K562 (cell line): ENCODE measurements at regions not wholly inside any gene's neighbourhood (a gene's known extent, or its start where the extent isn't known, plus 50 kb on each side); places are given as distances from the start of the nearest gene placed in this dataset.

Source experiments
- ATAC-seq: fragments of 200-7000 bp; cut with Tn5 transposase; 3 replicates; pipeline ENCODE4 v1.9.1; 2020; ENCODE audit warnings: moderate library complexity
- BruUV-seq: library from RNA; stranded (reverse); fragments of 400-500 nt; replicated peaks from 2 replicates; lab custom pipeline; 2021; lab: Mats Ljungman, UMichigan
- CTCF ChIA-PET: fragments of 300-600 bp; formaldehyde crosslinking; extraction: SDS; loops from one replicate; lab custom pipeline; 2021; ENCODE audit warnings: low intra/inter-chr PET ratio; lab: Yijun Ruan, JAX
- POLR2A ChIA-PET: fragments of 300-600, 350-650 bp; sonication (Branson Sonifier 250); formaldehyde crosslinking; extraction: SDS; loops from one replicate; lab custom pipeline; 2021; ENCODE audit warnings: antibody characterized with exemption, inconsistent platforms; lab: Yijun Ruan, JAX
- DNase-seq, 4 experiments: peaks; one replicate each; pipeline versions ENCODE4 v3.0.0 to v3.0.0-alpha.2; 2011 to 2018; ENCODE audit warnings: low spot score in 3 of 4, mixed read lengths in 3 of 4; ENCODE audit errors: extremely low read depth in 1 of 4
- FAIRE-seq: peaks from 2 replicates; lab custom pipeline; 2011; peaks lifted over from hg19 to GRCh38; lab: Jason Lieb, UNC
- H2AFZ ChIP-seq: 2 replicates; pipeline ENCODE4 v1.6.0; 2011; ENCODE audit warnings: low read depth, low read length, control low read depth, inconsistent platforms
- H3K27ac ChIP-seq: fragments of 200-600 bp; 3 replicates; pipeline ENCODE4 v1.8.0; 2011; ENCODE audit warnings: low read depth, mild to moderate bottlenecking, control low read depth, inconsistent platforms, low read length, moderate library complexity, mixed read lengths; ENCODE audit errors: extremely low read depth
- H3K27me3 ChIP-seq, 2 experiments: fragments of 300-600 bp in 1 of 2; 2 replicates in 1 of 2; 3 replicates in 1 of 2; pipeline versions ENCODE4 v1.6.0 to v1.8.0; 2011; ENCODE audit warnings: inconsistent platforms in 2 of 2, low read length in 2 of 2, mild to moderate bottlenecking in 1 of 2, mixed read lengths in 1 of 2, moderate library complexity in 1 of 2; ENCODE audit not compliant: control insufficient read depth in 2 of 2, insufficient read depth in 2 of 2
- H3K36me3 ChIP-seq: fragments of 300-600 bp; 3 replicates; pipeline ENCODE4 v1.8.0; 2011; ENCODE audit warnings: mild to moderate bottlenecking, low read length, inconsistent platforms; ENCODE audit not compliant: control insufficient read depth, insufficient read depth
- H3K4me1 ChIP-seq, 2 experiments: fragments of 200-600 bp in 1 of 2; replicated peaks in 1 of 2; 2 replicates in 1 of 2; 3 replicates in 1 of 2; pipeline versions ENCODE4 v1.5.1 to v1.8.0; 2011; ENCODE audit warnings: inconsistent platforms in 2 of 2, low read length in 2 of 2, mild to moderate bottlenecking in 1 of 2, mixed read lengths in 1 of 2, moderate library complexity in 1 of 2; ENCODE audit not compliant: control insufficient read depth in 2 of 2, insufficient read depth in 2 of 2
- H3K4me2 ChIP-seq: 2 replicates; pipeline ENCODE4 v1.6.1; 2011; ENCODE audit warnings: low read length, control low read depth, inconsistent platforms, mixed read lengths; ENCODE audit not compliant: insufficient read depth
- H3K4me3 ChIP-seq: fragments of 200-600 bp; sonication (generic), shearing (Covaris generic); 2 replicates; pipeline ENCODE4 v1.5.1; 2016; ENCODE audit warnings: control low read depth, inconsistent platforms
- H3K79me2 ChIP-seq: fragments of 200-600 bp; 3 replicates; pipeline ENCODE4 v1.8.0; 2011; ENCODE audit warnings: low read length, inconsistent platforms; ENCODE audit not compliant: control insufficient read depth, insufficient read depth
- H3K9ac ChIP-seq, 2 experiments: 2 replicates each; pipeline versions ENCODE4 v1.6.0 to v1.6.1; 2011; ENCODE audit warnings: low read depth in 2 of 2, low read length in 2 of 2, control low read depth in 1 of 2, inconsistent platforms in 1 of 2, mild to moderate bottlenecking in 1 of 2, mixed read lengths in 1 of 2; ENCODE audit not compliant: insufficient read depth in 1 of 2
- H3K9me1 ChIP-seq: one replicate; pipeline ENCODE4 v1.6.0; 2011; ENCODE audit warnings: inconsistent platforms, mild to moderate bottlenecking, low read length, moderate library complexity; ENCODE audit not compliant: control insufficient read depth, insufficient read depth
- H3K9me3 ChIP-seq: replicated peaks from 2 replicates; pipeline ENCODE4 v1.5.1; 2011; ENCODE audit warnings: low read depth, low read length, inconsistent platforms; ENCODE audit not compliant: control insufficient read depth, insufficient read depth
- H4K20me1 ChIP-seq: replicated peaks from 2 replicates; pipeline ENCODE4 v1.6.1; 2011; ENCODE audit warnings: low read length, inconsistent platforms, mixed read lengths; ENCODE audit not compliant: control insufficient read depth, insufficient read depth
- ATF7 ChIP-seq: fragments of 450-650 bp; IDR thresholded peaks from 2 replicates; pipeline ENCODE4 v1.7.1; 2014; ENCODE audit warnings: mild to moderate bottlenecking, moderate library complexity
- CHD1 ChIP-seq: fragments of 200-600 bp; sonication (generic); IDR thresholded peaks from one replicate; pipeline ENCODE4 v1.6.1; 2012; ENCODE audit warnings: mild to moderate bottlenecking, moderate library complexity, low read length, inconsistent platforms
- ELF1 ChIP-seq: fragments of 200-800 bp; sonication (Bioruptor generic); IDR thresholded peaks from 2 replicates; pipeline ENCODE4 v1.6.1; 2016; ENCODE audit warnings: missing genetic modification characterization, missing compliant biosample characterization
- ETS2 ChIP-seq: IDR thresholded peaks from 2 replicates; pipeline ENCODE4 v1.6.1; 2016; ENCODE audit warnings: borderline replicate concordance, missing genetic modification characterization, mild to moderate bottlenecking, moderate library complexity, missing compliant biosample characterization; ENCODE audit not compliant: poor library complexity, severe bottlenecking
- FOXJ2 ChIP-seq: fragments of 200-800 bp; sonication (Bioruptor generic); IDR thresholded peaks from 2 replicates; pipeline ENCODE4 v1.6.1; 2016; ENCODE audit warnings: missing genetic modification characterization, missing compliant biosample characterization
- FOXK2 ChIP-seq, 2 experiments: fragments of 450-650 bp; IDR thresholded peaks in 1 of 2; conservative IDR thresholded peaks in 1 of 2; 2 replicates each; pipeline ENCODE4 v1.6.1; 2016; ENCODE audit warnings: low read depth in 2 of 2, mild to moderate bottlenecking in 1 of 2
- JUN ChIP-seq, 2 experiments: sonication (generic) in 1 of 2; formaldehyde crosslinking in 1 of 2; IDR thresholded peaks; 2 replicates each; pipeline versions ENCODE4 v1.6.1 to v1.8.0; 2012 to 2022; ENCODE audit warnings: borderline replicate concordance in 2 of 2, mild to moderate bottlenecking in 2 of 2, improper control_type of control experiment in 1 of 2, low read depth in 1 of 2, low read length in 1 of 2, missing genetic modification reagents in 1 of 2
- KDM1A ChIP-seq, 2 experiments: fragments of 450-650 bp; IDR thresholded peaks; 2 replicates each; pipeline ENCODE4 v1.6.1; 2016; ENCODE audit warnings: mild to moderate bottlenecking in 2 of 2
- PRPF4 ChIP-seq: fragments of 200-400 bp; formaldehyde crosslinking; IDR thresholded peaks from one replicate; pipeline ENCODE4 v1.6.1; 2017; ENCODE audit warnings: low read length, low read depth, mild to moderate bottlenecking; ENCODE audit not compliant: insufficient read depth, poor library complexity, severe bottlenecking
- RBM14 ChIP-seq: fragments of 200-400 bp; formaldehyde crosslinking; IDR thresholded peaks from 2 replicates; pipeline ENCODE4 v1.6.1; 2018; ENCODE audit warnings: low read depth, mild to moderate bottlenecking, low read length, moderate library complexity, borderline replicate concordance; ENCODE audit not compliant: insufficient read depth
- SIN3A ChIP-seq, 2 experiments: fragments of 150-350 bp in 1 of 2; IDR thresholded peaks; 2 replicates each; pipeline ENCODE4 v1.6.1; 2011 to 2016; ENCODE audit warnings: borderline replicate concordance in 2 of 2, low read depth in 2 of 2, low read length in 2 of 2, mild to moderate bottlenecking in 2 of 2, moderate library complexity in 2 of 2; ENCODE audit not compliant: control insufficient read depth in 1 of 2
- SIX5 ChIP-seq, 2 experiments: IDR thresholded peaks; 2 replicates each; pipeline ENCODE4 v1.6.1; 2011; ENCODE audit warnings: low read length in 2 of 2, borderline replicate concordance in 1 of 2, low read depth in 1 of 2, mild to moderate bottlenecking in 1 of 2, moderate library complexity in 1 of 2; ENCODE audit not compliant: insufficient read depth in 1 of 2
- TCF7 ChIP-seq: sonication (generic); IDR thresholded peaks from 2 replicates; pipeline ENCODE4 v1.6.1; 2016; ENCODE audit warnings: antibody characterized with exemption, borderline replicate concordance
- ZKSCAN1 ChIP-seq: fragments of 150-350 bp; IDR thresholded peaks from 2 replicates; pipeline ENCODE4 v1.6.1; 2016; ENCODE audit warnings: low read depth, low read length
- ZNF212 ChIP-seq: fragments of 450-650 bp; formaldehyde crosslinking; IDR thresholded peaks from 2 replicates; pipeline ENCODE4 v1.4.0; 2020; ENCODE audit warnings: mild to moderate bottlenecking
- ZNF445 ChIP-seq: fragments of 250-450 bp; sonication (Bioruptor Pico); IDR thresholded peaks from 2 replicates; pipeline ENCODE4 v1.4.0; 2020; ENCODE audit warnings: low read depth, mild to moderate bottlenecking, moderate library complexity
- ZNF586 ChIP-seq: fragments of 450-650 bp; formaldehyde crosslinking; conservative IDR thresholded peaks from 2 replicates; pipeline ENCODE4 v1.4.0; 2020; ENCODE audit warnings: mild to moderate bottlenecking, moderate library complexity
- WGBS: fragments of 100-300 bp; shearing (Covaris generic); methylation state at CpG from one replicate; pipeline ENCODE4 v1.1.6; 2016; ENCODE audit warnings: low coverage, mixed read lengths; ENCODE audit not compliant: insufficient coverage; ENCODE audit errors: missing lambda C conversion rate; 5-methylcytosine and 5-hydroxymethylcytosine counted together
- in situ Hi-C: fragments of 300-500 bp; cut with MboI; formaldehyde crosslinking; loops from 4 replicates; pipeline ENCODE4 v1.15.0; 2018; ENCODE audit warnings: inconsistent platforms, mixed read lengths
- intact Hi-C: fragments of 100-400 bp; cut with micrococcal nuclease; formaldehyde crosslinking; loops from 2 replicates; pipeline ENCODE4 v1.14.2; 2022

DNA sequence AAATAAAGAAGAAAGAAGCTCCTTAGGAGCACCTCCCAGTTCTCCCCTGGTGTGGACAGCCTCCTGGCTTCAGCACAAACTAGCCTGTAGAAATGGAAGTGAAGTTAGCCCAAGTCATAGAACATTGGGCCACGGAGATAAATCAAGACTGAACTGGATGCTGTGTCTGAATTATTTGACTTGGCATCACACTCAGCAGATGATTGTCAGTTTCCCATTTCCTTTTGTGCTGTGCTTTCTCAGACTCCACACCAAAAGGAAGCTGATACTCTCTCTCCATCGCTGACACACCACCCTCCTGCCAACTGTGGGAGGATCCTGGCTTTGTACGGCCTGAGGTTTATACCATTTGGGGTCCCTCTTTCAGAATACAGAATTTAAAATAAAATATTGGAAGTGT is 209.8 kb downstream of the TFAP2A start:
- Histone ChIP-seq H3K36me3 (no peaks in the 10 kb centered on the region), H3K4me1 (no peaks in the 10 kb centered on the region), H3K27me3 (0 out of 5 replicates have a peak, but pooled peaks cover 0 to 6% of the 10 kb centered on the region in 2 experiments), H2AFZ (no peak overlapping the region), H4K20me1 (no peaks in the 10 kb centered on the region), H3K4me2 (no peak overlapping the region), H3K9me1 (no peaks in the 10 kb centered on the region), H3K9ac (no peak overlapping the region), H3K27ac (no peak overlapping the region), H3K4me3 (no peak overlapping the region), H3K9me3 (no peaks in the 10 kb centered on the region), H3K79me2 (no peaks in the 10 kb centered on the region)
- POLR2A ChIA-PET: interaction anchor here (0.6 kb wide), 1 partner anchor 37 kb away, joined by 3 read pairs; no protein-coding TSS in a partner anchor
- no TSS peak for BruUV-seq
- DNase-seq: no peak
- no peak for TF ChIP-seq ATF7
- TF ChIP-seq ELF1 (tag): no peak
- no peak for TF ChIP-seq PRPF4
- CTCF ChIA-PET: interaction anchor here (0.6 kb wide), 1 partner anchor 168 kb away, joined by 3 read pairs; no protein-coding TSS in a partner anchor
- FAIRE-seq: no peak
- ATAC-seq: no peak
- in situ Hi-C loops (no loop called here), intact Hi-C loops (no loop called here)
- WGBS: 2% methylated on average over 3 of the region's 3 CpGs

DNA sequence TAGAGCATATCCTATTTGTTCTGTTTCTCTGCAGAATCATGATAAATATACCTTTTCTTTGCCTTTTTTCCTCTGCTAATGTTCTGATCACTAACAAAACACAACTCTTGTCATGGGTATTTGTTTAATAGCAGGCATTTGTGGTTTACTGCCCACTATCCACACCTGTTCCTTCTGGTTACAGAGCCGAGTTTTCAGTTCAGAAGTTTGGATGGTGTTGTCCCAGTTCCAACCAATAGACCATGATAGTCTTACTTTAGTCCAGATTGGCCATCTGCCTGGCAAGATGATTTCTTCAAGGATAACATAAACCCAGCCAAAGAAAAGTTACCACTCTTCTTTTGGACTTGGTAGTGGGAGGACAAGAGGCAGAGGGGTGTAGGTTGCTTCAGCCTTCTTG is 211.2 kb downstream of the TFAP2A start:
- Histone ChIP-seq H3K4me3 (no peak overlapping the region), H3K9me3 (no peaks in the 10 kb centered on the region), H3K9ac (no peak overlapping the region), H3K36me3 (no peaks in the 10 kb centered on the region), H3K79me2 (no peaks in the 10 kb centered on the region), H3K9me1 (no peaks in the 10 kb centered on the region), H2AFZ (no peak overlapping the region), H3K27me3 (peaks cover 3 to 6% of the 10 kb centered on the region in 2 experiments; a peak in 1 of 5 replicates), H3K4me2 (no peak overlapping the region), H4K20me1 (no peaks in the 10 kb centered on the region), H3K4me1 (no peaks in the 10 kb centered on the region), H3K27ac (no peak overlapping the region)
- CTCF ChIA-PET: no interaction called here
- ATAC-seq: no peak
- DNase-seq: no peak
- WGBS: 6% methylated on average over 1 of the region's 1 CpG
- in situ Hi-C loops: no loop called here
- POLR2A ChIA-PET: interaction anchor here (0.6 to 0.8 kb wide), 2 partner anchors 134 to 1360 kb away, joined by 3 to 4 read pairs; no protein-coding TSS in a partner anchor
- intact Hi-C loops: no loop called here
- no TSS peak for BruUV-seq
- FAIRE-seq: no peak
- no peak for TF ChIP-seq ETS2 (tag)
- no peak for TF ChIP-seq ZNF212 (CRISPR knock-in tag)
- no peak for TF ChIP-seq ZKSCAN1
- TF ChIP-seq SIN3A (IDR thresholded peaks at IDR 0.05; ENCODE audit: borderline replicate concordance in 2 of 2, control insufficient read depth in 1 of 2, low read depth in 2 of 2, low read length in 2 of 2): no peak
- TF ChIP-seq RBM14: no peak
- TF ChIP-seq FOXJ2 (tag): no peak
- TF ChIP-seq ZNF586: no peak
- no peak for TF ChIP-seq CHD1
- TF ChIP-seq TCF7: no peak
- TF ChIP-seq FOXK2 (conservative IDR thresholded peaks at IDR 0.05 in 1 of 2, IDR thresholded peaks at IDR 0.05 in 1 of 2; ENCODE audit: low read depth in 2 of 2): no peak
- no peak for TF ChIP-seq SIX5 (IDR thresholded peaks at IDR 0.05; ENCODE audit: borderline replicate concordance in 1 of 2, insufficient read depth in 1 of 2, low read depth in 1 of 2, low read length in 2 of 2)
- no peak for TF ChIP-seq KDM1A (IDR thresholded peaks at IDR 0.05)
- TF ChIP-seq JUN (IDR thresholded peaks at IDR 0.05; ENCODE audit: borderline replicate concordance, low read depth, low read length): no peak
- no peak for TF ChIP-seq JUN (CRISPR knock-in tag; IDR thresholded peaks at IDR 0.05; ENCODE audit: borderline replicate concordance)
- no peak for TF ChIP-seq ZNF445 (CRISPR knock-in tag)
